Subcutaneous abdominal adipose tissue (tissue), 5 donors: ENCODE measurements at regions not wholly inside any gene's neighbourhood (a gene's known extent, or its start where the extent isn't known, plus 50 kb on each side); places are given as distances from the start of the nearest gene placed in this dataset.
"Not testable (repeated sequence)": the region's sequence is repeated elsewhere in the genome, so short reads cannot be mapped to it uniquely, and the experiment has no call there.

Experiments
- H3K27ac ChIP-seq: one replicate; pipeline ENCODE4 v1.7.0; 2013; ENCODE audit warnings: low read depth, mild to moderate bottlenecking, inconsistent platforms, low read length, moderate library complexity
- H3K27me3 ChIP-seq, 5 donors: one replicate each; pipeline ENCODE4 v1.7.0; 2013; ENCODE audit warnings: low read length in 5 of 5, inconsistent platforms in 1 of 5; ENCODE audit not compliant: control insufficient read depth in 5 of 5, insufficient read depth in 4 of 5
- H3K36me3 ChIP-seq, 5 donors: one replicate each; pipeline ENCODE4 v1.7.0; 2013; ENCODE audit warnings: low read length in 5 of 5; ENCODE audit not compliant: control insufficient read depth in 5 of 5, insufficient read depth in 5 of 5
- H3K4me1 ChIP-seq, 5 donors: one replicate each; pipeline ENCODE4 v1.7.0; 2013; ENCODE audit warnings: low read length in 5 of 5, mild to moderate bottlenecking in 3 of 5, moderate library complexity in 1 of 5; ENCODE audit not compliant: control insufficient read depth in 5 of 5, insufficient read depth in 5 of 5
- H3K4me3 ChIP-seq, 5 donors: one replicate each; pipeline ENCODE4 v1.7.0; 2013; ENCODE audit warnings: low read length in 5 of 5, low read depth in 1 of 5
- H3K9ac ChIP-seq, 5 donors: one replicate each; pipeline ENCODE4 v1.7.0; 2013; ENCODE audit warnings: low read length in 5 of 5, mild to moderate bottlenecking in 4 of 5, moderate library complexity in 3 of 5
- H3K9me3 ChIP-seq, 5 donors: one replicate each; pipeline ENCODE4 v1.7.0; 2013; ENCODE audit warnings: low read length in 5 of 5; ENCODE audit not compliant: control insufficient read depth in 5 of 5
- donor health status: healthy.
- donor health status: healthy.
- donor health status: healthy.
- donor health status: healthy.
- donor health status: healthy.

DNA sequence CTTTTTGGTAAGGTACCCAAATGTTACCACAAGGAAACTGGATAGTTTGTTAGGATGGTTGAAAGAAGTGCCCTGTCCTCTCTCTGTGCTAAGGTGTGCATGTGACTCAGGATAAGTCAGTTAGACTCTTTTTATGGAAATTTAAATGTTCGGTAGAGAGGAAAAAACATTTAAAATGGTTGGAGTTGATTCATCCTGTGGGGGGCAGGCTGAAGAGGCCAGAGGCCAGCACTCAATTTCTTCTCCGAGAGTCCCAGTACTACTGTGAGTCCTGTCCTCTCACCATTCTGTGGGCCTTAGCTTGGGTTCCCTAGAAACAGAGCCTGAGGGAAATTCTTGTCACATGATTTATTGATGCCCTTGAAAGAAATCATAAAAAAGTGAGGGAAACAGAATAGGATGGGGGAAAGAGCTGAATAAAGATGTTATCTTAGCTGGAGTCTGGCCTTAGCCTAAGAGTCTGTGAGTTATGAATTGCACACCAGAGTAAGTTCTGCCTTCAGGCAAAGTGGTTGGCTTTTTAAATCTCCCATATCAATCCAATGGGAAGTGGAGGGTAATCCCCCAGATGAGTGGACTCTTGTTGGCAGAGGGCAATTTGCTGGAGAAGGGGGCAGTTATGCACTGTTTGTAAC lies 106.5 kb upstream of the GALNT15 start:
- H3K4me1 ChIP-seq = peaks cover 0 to 21% (median 11%) of the 10 kb centered on the region in 5 donors
- H3K27ac ChIP-seq = no peak overlapping the region
- no peaks in the 10 kb centered on the region for H3K36me3 ChIP-seq
- no peak overlapping the region for H3K9ac ChIP-seq
- H3K4me3 ChIP-seq = no peak overlapping the region
- no peaks in the 10 kb centered on the region for H3K27me3 ChIP-seq
- no peaks in the 10 kb centered on the region for H3K9me3 ChIP-seq

DNA sequence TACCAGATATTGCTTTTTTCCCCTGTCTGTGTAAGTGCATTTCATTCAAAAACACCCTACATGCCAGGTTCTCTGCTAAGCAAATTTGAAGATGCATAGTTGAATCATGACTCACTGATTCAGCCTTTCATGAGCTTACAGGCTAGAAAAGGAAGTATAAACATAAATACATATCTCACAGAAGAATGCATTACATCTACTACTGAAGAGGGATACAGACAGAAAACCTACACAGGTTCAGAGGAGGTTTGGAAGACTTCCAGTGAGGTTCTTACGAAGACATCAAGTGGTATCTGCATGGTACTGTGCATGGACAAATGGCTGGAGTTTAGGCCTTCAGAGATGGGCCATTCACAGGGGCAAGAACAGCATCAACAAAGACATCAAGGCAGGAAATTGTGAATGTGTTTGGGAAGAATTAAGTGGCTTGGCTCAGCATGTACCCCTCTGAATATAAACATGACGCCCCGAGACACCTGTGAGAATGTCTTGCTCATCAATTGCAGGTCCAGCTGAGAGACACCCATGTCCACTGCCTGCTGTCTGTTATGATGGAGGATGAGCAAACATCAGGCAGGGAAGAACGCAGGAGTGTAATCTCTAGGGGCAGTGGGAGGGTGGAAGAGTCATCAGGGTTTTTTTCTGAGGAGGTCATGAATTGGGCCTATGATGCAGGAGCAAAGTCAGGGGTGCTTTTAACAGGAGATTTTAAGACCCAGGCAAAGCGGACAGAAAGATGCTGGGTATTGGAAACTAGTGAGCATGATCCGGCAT lies 105.1 kb upstream of the GALNT15 start:
- no peaks in the 10 kb centered on the region for H3K9me3 ChIP-seq
- no peak overlapping the region for H3K27ac ChIP-seq
- H3K9ac ChIP-seq = no peak overlapping the region
- peaks cover 0 to 15% (median 10%) of the 10 kb centered on the region in 5 donors for H3K4me1 ChIP-seq
- H3K27me3 ChIP-seq = no peaks in the 10 kb centered on the region
- no peak overlapping the region for H3K4me3 ChIP-seq
- no peaks in the 10 kb centered on the region for H3K36me3 ChIP-seq

DNA sequence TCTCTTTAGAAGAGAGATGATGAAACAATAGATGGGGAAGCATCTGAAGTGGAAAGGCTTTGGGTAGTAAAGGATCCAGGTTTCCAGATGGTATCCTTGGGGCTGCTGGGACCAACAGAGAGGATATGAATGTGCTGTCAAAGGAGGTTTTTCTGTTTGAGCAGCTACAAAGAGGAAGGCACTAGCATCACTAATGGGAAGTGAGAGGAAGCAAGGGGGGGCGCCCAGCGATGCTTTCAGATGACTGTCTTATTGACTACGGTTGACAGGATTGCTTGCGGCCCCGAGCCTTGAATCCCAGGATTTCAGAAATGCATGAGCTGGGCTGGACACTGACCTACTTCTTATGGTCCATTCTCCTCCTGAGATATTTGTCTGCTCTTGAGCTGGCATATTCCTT lies 103.8 kb upstream of the GALNT15 start:
- no peaks in the 10 kb centered on the region for H3K36me3 ChIP-seq
- no peak overlapping the region for H3K27ac ChIP-seq

DNA sequence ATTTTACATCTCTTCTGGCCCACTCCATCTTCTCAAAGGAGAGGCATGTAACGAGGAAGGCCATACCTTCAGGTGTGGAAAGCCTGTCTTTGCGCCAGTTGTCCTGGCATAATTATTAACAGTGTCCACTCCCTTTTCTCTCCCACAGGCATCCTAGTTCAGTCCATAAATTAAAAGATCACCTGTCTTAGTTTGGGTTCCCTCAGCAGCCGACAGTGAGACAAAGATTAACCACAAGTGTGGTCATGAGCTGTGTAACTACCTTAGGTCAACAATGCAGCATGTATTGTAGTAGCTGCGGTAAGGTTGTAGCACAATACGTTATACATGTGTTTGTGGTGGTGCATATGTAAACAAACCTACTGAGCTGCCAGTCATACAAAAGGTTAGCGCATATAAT lies 103.3 kb upstream of the GALNT15 start:
- Histone ChIP-seq H3K4me3 (no peak overlapping the region), H3K9ac (no peak overlapping the region), H3K27ac (no peak overlapping the region), H3K4me1 (peaks cover 0 to 5% (median 0%) of the 10 kb centered on the region in 5 donors), H3K9me3 (no peaks in the 10 kb centered on the region), H3K36me3 (no peaks in the 10 kb centered on the region), H3K27me3 (no peaks in the 10 kb centered on the region)

More for the DNA sequence above, 103.8 kb upstream of the GALNT15 start:
- Histone ChIP-seq H3K9ac (no peak overlapping the region), H3K4me1 (peaks cover 0 to 5% (median 0%) of the 10 kb centered on the region in 5 donors), H3K9me3 (no peaks in the 10 kb centered on the region), H3K27me3 (no peaks in the 10 kb centered on the region), H3K4me3 (no peak overlapping the region)

DNA sequence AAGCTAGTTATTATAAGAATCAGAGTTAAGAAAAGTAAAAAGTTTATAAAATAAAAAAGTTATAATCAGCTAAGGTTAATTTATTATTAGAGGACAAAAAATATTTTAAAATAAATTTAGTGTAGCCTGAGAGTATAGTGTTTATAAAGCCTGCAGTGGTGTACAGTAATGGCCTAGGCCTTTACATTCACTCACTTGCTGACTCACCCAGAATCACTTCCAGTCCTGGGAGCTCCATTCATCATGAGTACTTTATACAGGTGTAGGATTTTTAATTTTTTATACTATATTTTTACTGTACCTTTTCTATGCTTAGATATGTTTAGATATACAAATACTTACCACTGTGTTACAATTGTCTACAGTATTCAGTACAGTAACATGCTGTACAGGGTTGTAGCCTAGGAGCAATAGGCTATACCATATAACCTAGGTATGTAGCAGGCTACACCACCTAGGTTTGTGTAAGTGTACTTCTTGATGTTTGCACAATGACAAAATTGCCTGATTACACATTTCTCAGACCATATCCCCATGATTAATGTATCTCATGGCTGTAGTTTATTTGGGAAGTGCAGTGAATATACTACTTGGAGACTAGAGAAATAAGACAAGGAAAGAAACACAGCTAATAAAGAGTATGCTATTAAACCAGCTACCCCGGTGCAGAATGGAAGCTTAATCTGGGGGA lies 101.9 kb upstream of the GALNT15 start:
- no peak overlapping the region for H3K9ac ChIP-seq
- peaks cover 0 to 5% (median 0%) of the 10 kb centered on the region in 5 donors for H3K9me3 ChIP-seq
- H3K36me3 ChIP-seq = no peaks in the 10 kb centered on the region
- peaks cover 0 to 5% (median 0%) of the 10 kb centered on the region in 5 donors for H3K4me1 ChIP-seq
- no peaks in the 10 kb centered on the region for H3K27me3 ChIP-seq
- no peak overlapping the region for H3K27ac ChIP-seq
- no peak overlapping the region for H3K4me3 ChIP-seq

DNA sequence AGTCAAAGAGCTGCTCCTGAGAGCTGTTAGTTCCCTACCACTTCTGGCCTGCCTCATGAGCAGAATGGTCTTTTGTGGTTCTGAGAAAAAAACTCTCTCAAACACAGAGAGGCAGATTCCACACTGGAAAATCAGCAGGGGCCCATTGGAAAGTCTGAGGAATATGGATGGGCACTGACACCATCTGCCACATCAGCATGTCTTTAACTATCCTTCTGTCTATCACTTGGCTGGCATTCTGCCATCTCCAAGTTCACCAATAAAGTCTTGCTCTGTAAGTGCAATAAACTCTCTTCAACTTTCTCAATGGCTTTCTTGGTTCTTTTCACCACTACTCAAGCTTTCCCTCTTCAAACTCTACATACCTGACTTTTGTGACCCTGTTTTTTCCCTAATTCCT lies 101.3 kb upstream of the GALNT15 start:
- H3K9ac ChIP-seq = no peak overlapping the region
- no peaks in the 10 kb centered on the region for H3K27me3 ChIP-seq
- peaks cover 0 to 5% (median 0%) of the 10 kb centered on the region in 5 donors for H3K9me3 ChIP-seq
- no peak overlapping the region for H3K4me3 ChIP-seq
- H3K4me1 ChIP-seq = peaks cover 0 to 5% (median 0%) of the 10 kb centered on the region in 5 donors
- no peaks in the 10 kb centered on the region for H3K36me3 ChIP-seq
- no peak overlapping the region for H3K27ac ChIP-seq

DNA sequence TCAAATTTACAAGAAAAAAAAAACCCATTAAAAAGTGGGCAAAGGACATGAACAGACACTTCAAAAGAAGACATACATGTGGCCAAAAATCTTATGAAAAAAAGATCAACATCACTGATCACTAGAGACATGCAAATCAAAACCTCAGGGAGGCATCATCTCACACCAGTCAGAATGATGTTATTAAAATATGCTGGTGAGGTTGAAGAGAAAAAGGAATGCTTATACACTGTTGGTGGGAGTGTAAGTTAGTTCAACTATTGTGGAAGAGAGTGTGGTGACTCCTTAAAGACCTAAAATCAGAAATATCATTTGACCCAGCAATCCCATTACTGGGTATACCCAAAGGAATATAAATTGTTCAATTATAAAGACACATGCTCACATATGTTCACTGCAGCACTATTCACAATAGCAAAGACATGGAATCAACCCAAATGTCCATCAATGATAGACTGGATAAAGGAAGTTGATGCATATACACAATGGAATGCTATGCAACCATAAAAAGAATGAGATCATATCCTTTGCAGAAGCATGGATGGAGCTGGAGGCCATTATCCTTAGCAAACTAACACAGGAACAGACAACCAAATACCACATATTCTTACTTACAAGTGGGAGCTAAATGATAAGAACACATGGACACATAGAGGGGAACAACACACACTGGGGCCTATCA lies 100.3 kb upstream of the GALNT15 start:
- not testable (repeated sequence) for H3K27me3 ChIP-seq, H3K4me1 ChIP-seq, H3K36me3 ChIP-seq, H3K9me3 ChIP-seq, H3K4me3 ChIP-seq, H3K27ac ChIP-seq, H3K9ac ChIP-seq

DNA sequence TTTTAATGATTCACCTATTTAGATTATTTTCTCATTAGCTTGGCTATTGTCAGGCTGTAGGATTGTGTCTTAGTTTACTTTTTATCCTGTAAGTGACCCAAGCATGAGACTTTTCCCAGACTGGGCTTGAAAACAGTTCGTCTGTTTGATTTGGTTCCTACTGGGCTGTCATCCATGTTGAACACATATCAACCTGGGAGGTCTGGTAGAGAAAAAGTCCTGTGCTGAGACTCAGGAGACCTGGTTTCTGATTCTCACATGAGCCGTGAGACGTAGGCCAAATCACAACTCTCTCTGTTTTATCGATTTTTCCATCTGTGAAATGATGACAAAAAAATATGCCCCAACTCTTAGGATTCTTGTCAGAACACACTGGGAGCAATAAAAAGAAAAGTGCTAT lies 98.8 kb upstream of the GALNT15 start:
- peaks cover 0 to 5% (median 0%) of the 10 kb centered on the region in 5 donors for H3K9me3 ChIP-seq
- H3K36me3 ChIP-seq = no peaks in the 10 kb centered on the region
- no peak overlapping the region for H3K9ac ChIP-seq
- H3K4me3 ChIP-seq = no peak overlapping the region
- no peak overlapping the region for H3K27ac ChIP-seq
- no peaks in the 10 kb centered on the region for H3K27me3 ChIP-seq
- H3K4me1 ChIP-seq = peaks cover 0 to 3% (median 0%) of the 10 kb centered on the region in 5 donors

DNA sequence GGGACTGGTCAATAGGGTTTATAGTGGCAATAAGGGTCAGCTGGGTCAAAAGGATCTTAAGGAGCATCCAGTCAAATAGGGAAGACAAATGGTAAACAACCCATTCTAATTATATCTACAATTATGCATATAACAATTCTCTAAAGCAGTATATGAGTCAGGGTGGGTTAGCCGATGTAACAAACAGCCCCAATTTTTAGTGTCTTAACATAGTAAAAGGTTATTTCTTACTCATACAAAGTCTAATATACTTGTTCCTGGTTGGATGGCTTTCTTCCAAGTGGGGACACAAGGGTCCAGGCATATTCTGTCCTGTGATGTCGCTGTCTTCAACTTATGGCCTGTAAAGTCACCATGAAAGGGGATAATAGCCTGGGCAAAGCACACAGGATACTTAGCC lies 97.9 kb upstream of the GALNT15 start:
- Histone ChIP-seq H3K9me3 (peaks cover 0 to 10% (median 4%) of the 10 kb centered on the region in 5 donors), H3K27ac (no peak overlapping the region), H3K4me1 (no peaks in the 10 kb centered on the region), H3K4me3 (no peak overlapping the region), H3K36me3 (no peaks in the 10 kb centered on the region), H3K27me3 (no peaks in the 10 kb centered on the region), H3K9ac (no peak overlapping the region)
